ENCODE measurements at regions not wholly inside any gene's neighbourhood (a gene's known extent, or its start where the extent isn't known, plus 50 kb on each side); places are given as distances from the start of the nearest gene placed in this dataset.

DNA sequence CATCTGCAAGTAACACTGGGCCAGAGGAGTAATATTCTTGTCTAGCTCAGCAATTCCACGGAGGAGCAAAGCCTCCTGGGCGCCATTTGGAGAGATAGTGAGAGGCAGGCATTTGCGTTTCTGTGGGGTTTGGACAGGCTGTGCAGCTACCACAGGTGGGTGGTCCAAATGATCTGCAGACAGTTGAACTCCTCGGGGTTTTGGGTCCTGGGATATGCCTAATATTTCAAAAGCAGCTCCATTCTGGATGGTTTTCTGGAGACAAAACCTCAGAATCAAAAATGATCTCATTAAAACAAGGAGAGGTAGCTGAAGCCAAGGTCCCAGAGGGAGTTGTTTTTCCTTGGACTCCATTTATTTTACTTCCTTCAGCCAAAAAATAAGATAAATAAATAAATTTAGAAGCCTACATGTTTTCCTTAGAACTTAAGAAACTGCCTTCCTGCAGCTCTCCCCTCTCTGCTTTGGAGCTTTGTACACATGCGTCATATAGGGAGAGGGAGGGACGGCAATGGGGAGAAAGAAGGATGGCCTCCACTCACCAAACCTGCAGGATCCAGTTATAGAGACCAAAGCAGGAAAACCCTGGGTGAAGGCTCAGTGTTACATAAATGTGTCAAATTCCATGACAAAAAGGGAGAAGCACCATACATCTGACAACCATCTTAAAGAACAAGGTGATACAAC is 227.3 kb upstream of the DAAM1 start:
- peaks cover 1% of the 10 kb centered on the region for H3K36me3 Mint-ChIP-seq

DNA sequence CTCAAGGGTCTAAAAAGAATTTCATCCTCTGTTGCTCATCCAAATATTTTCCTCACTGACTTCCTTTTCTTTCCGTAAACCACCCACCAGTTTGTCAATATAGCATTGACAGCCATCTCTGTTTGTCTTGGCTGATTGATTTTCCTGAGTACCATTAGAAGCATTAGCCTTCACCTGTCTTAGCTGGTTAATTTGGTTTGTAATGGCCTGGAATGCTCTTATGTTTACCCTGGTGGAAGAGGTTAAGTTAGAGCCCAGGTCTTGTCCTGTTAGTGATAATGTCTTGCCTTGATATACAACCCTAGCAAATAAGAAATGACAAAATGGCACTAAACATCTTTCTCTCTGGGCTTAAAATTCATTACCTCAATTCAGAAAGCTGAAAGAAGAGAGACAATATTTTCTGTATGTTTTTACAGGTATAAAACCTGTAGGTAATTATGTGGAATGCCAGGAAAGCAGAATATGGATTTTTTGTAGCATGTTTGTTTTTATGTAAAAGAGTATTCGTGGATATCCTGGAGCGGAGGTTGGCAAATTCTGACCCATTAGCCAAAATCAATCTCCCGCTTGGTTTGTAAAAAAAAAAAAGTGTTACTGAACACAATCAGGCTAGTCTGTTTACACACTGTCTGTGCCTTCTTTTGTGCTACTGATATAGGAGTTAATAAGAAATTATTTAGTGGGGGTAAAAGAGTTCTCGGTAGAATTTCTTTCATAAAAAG is 224.4 kb upstream of the DAAM1 start:
- Mint-ChIP-seq H3K4me1 (no peaks in the 10 kb centered on the region), H3K27me3 (no peaks in the 10 kb centered on the region), H3K27ac (no peak overlapping the region), H3K4me3 (no peak overlapping the region), H3K36me3 (no peaks in the 10 kb centered on the region), H3K9me3 (no peaks in the 10 kb centered on the region)

More for the DNA sequence above, 227.3 kb upstream of the DAAM1 start:
- peaks cover 4% of the 10 kb centered on the region for H3K4me1 Mint-ChIP-seq
- H3K27me3 Mint-ChIP-seq = no peaks in the 10 kb centered on the region
- no peak overlapping the region for H3K4me3 Mint-ChIP-seq
- H3K9me3 Mint-ChIP-seq = peaks cover 5% of the 10 kb centered on the region
- no peak overlapping the region for H3K27ac Mint-ChIP-seq

DNA sequence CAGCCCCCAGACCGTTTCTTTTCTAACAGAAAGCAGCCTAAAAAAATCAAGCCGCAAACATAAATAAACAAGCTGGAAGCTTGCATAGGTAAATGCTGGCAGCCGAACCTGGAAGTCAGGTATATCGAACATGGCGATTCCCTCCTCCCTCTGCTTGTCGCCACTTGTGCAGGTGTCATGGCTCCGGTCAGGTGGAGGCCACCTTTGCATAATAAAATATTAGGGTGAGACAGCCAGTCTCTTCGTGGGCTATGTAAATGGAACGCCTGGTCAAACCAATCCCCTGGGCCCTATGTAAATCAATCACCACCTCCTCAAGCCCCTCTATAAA is 223.9 kb upstream of the DAAM1 start:
- no peaks in the 10 kb centered on the region for H3K36me3 Mint-ChIP-seq
- no peaks in the 10 kb centered on the region for H3K27me3 Mint-ChIP-seq
- no peak overlapping the region for H3K27ac Mint-ChIP-seq
- no peak overlapping the region for H3K4me3 Mint-ChIP-seq
- no peaks in the 10 kb centered on the region for H3K9me3 Mint-ChIP-seq
- H3K4me1 Mint-ChIP-seq = no peaks in the 10 kb centered on the region

- Mint-ChIP-seq H3K36me3 (no peaks in the 10 kb centered on the region), H3K27ac (no peak overlapping the region), H3K27me3 (no peaks in the 10 kb centered on the region), H3K9me3 (no peaks in the 10 kb centered on the region), H3K4me3 (no peak overlapping the region), H3K4me1 (no peaks in the 10 kb centered on the region)
Measured at GRCh38 chr14:58965601-58966000, 222.9 kb upstream of the DAAM1 start.

DNA sequence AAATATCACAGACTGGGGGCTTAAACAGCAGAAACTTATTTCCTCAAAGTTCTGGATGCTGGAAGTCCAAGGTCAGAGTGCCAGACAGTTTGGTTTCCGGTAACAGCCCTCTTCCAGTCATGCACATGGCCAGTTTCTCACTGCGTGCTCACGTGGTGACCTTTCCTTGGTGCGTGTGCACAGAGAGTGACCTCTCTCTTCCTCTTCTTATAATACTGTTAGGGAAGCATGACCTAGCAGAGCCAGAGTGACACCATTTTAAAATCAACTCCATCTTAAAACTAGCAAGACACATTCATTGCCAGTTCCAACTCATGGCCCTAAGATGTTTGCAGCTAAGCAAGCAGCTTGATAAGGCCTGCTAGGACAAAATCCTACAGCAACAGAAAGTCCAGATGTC is 221.5 kb upstream of the DAAM1 start:
- Mint-ChIP-seq H3K27ac (no peak overlapping the region), H3K27me3 (no peaks in the 10 kb centered on the region), H3K4me3 (no peak overlapping the region), H3K9me3 (no peaks in the 10 kb centered on the region), H3K36me3 (no peaks in the 10 kb centered on the region), H3K4me1 (no peaks in the 10 kb centered on the region)

DNA sequence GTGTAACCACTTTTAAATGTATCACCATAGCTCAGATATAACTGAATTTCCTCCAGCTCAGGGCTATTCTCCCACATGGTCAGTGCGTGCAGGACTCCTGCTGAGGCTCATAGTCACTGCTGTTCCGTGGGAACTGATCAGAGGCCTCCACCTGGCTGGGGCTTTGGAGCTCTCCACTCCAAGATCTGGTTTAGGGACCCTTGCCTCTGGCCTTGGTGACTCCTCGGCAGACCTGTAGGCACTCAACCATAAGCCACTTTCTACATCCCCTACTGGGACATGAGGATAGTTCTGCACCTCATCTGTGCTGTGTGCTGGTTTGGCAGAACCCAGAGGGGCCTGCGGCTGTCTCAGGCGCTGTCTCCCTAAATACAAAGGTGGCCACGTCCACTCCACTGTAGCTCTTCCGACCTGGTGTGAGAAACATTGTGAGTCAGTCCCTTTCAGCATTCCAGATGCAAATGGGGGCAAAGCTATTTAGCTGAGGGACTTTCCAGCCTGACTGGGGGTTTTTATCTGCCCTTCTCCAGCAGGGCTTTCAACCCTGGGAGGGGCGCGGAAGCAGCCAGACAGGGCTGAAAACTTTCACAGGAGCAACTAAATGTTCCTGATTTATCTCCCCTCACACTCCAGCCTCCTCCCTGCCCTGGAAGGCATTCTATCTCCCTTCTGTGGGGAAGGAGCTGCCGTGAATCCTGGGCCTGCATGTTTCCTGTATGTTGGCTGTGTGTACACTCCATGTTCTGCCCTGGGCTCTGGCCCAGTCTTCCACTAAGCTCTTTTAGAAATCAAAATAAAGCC is 218.3 kb upstream of the DAAM1 start:
- H3K27me3 Mint-ChIP-seq = no peaks in the 10 kb centered on the region
- H3K4me1 Mint-ChIP-seq = no peaks in the 10 kb centered on the region
- no peak overlapping the region for H3K4me3 Mint-ChIP-seq
- no peaks in the 10 kb centered on the region for H3K36me3 Mint-ChIP-seq
- no peaks in the 10 kb centered on the region for H3K9me3 Mint-ChIP-seq
- H3K27ac Mint-ChIP-seq = no peak overlapping the region

- no peaks in the 10 kb centered on the region for H3K27me3 Mint-ChIP-seq
- H3K27ac Mint-ChIP-seq = no peak overlapping the region
- no peaks in the 10 kb centered on the region for H3K9me3 Mint-ChIP-seq
- no peak overlapping the region for H3K4me3 Mint-ChIP-seq
- no peaks in the 10 kb centered on the region for H3K4me1 Mint-ChIP-seq
- H3K36me3 Mint-ChIP-seq = no peaks in the 10 kb centered on the region
Measured at GRCh38 chr14:58972233-58973017, 216.0 kb upstream of the DAAM1 start.

- no peaks in the 10 kb centered on the region for H3K4me1 Mint-ChIP-seq
- H3K27me3 Mint-ChIP-seq = no peaks in the 10 kb centered on the region
- H3K27ac Mint-ChIP-seq = no peak overlapping the region
- H3K36me3 Mint-ChIP-seq = no peaks in the 10 kb centered on the region
- H3K4me3 Mint-ChIP-seq = no peak overlapping the region
- H3K9me3 Mint-ChIP-seq = no peaks in the 10 kb centered on the region
Measured at GRCh38 chr14:58977366-58977765, 211.1 kb upstream of the DAAM1 start.

GRCh38 chr14:58978343-58978742 is 210.1 kb upstream of the DAAM1 start:
- Mint-ChIP-seq H3K27ac (no peak overlapping the region), H3K27me3 (no peaks in the 10 kb centered on the region), H3K4me3 (no peak overlapping the region), H3K9me3 (no peaks in the 10 kb centered on the region), H3K4me1 (no peaks in the 10 kb centered on the region), H3K36me3 (no peaks in the 10 kb centered on the region)

DNA sequence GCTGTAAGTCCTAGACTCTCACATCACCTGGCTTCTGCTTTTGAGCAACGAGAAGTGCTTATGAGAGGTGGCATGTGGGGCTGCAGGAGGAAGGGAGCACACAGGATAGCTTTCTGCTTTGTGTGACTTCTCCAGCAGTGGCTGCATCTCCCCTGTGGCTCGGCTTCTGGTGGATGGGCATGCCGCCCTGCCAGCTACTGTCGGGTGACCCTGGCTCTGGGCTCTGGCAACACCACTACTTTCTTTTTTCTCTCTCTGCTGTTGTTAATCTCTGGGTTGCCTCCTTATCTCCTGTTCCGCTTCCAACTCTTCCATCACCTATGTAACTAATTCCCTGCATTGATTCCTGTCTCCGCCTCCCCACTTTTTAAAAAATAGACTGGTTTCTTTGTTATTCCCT is 209.1 kb upstream of the DAAM1 start:
- Mint-ChIP-seq H3K4me3 (no peak overlapping the region), H3K36me3 (no peaks in the 10 kb centered on the region), H3K27ac (no peak overlapping the region), H3K27me3 (no peaks in the 10 kb centered on the region), H3K9me3 (no peaks in the 10 kb centered on the region), H3K4me1 (no peaks in the 10 kb centered on the region)

GRCh38 chr14:58981840-58982239 is 206.6 kb upstream of the DAAM1 start:
- Mint-ChIP-seq H3K27ac (no peak overlapping the region), H3K4me3 (no peak overlapping the region), H3K4me1 (no peaks in the 10 kb centered on the region), H3K27me3 (no peaks in the 10 kb centered on the region), H3K36me3 (no peaks in the 10 kb centered on the region), H3K9me3 (no peaks in the 10 kb centered on the region)

GRCh38 chr14:58985786-58986185 is 202.7 kb upstream of the DAAM1 start:
- no peaks in the 10 kb centered on the region for H3K4me1 Mint-ChIP-seq
- no peaks in the 10 kb centered on the region for H3K9me3 Mint-ChIP-seq
- no peaks in the 10 kb centered on the region for H3K27me3 Mint-ChIP-seq
- no peaks in the 10 kb centered on the region for H3K36me3 Mint-ChIP-seq
- no peak overlapping the region for H3K27ac Mint-ChIP-seq
- H3K4me3 Mint-ChIP-seq = no peak overlapping the region

GRCh38 chr14:58987591-58987990 is 200.9 kb upstream of the DAAM1 start:
- no peak overlapping the region for H3K27ac Mint-ChIP-seq
- H3K9me3 Mint-ChIP-seq = no peaks in the 10 kb centered on the region
- H3K4me3 Mint-ChIP-seq = no peak overlapping the region
- H3K4me1 Mint-ChIP-seq = no peaks in the 10 kb centered on the region
- H3K27me3 Mint-ChIP-seq = no peaks in the 10 kb centered on the region
- no peaks in the 10 kb centered on the region for H3K36me3 Mint-ChIP-seq

- H3K27ac Mint-ChIP-seq = no peak overlapping the region
- H3K27me3 Mint-ChIP-seq = no peaks in the 10 kb centered on the region
- peaks cover 18% of the 10 kb centered on the region for H3K9me3 Mint-ChIP-seq
- no peaks in the 10 kb centered on the region for H3K4me1 Mint-ChIP-seq
- no peaks in the 10 kb centered on the region for H3K36me3 Mint-ChIP-seq
- H3K4me3 Mint-ChIP-seq = no peak overlapping the region
Measured at GRCh38 chr14:58992935-58993334, 195.5 kb upstream of the DAAM1 start.

GRCh38 chr14:58994130-58994529 is 194.3 kb upstream of the DAAM1 start:
- Mint-ChIP-seq H3K4me3 (no peak overlapping the region), H3K27me3 (no peaks in the 10 kb centered on the region), H3K9me3 (peaks cover 18% of the 10 kb centered on the region), H3K36me3 (no peaks in the 10 kb centered on the region), H3K27ac (no peak overlapping the region), H3K4me1 (no peaks in the 10 kb centered on the region)

Measured in activated naive CD4-positive, alpha-beta T cell treated with anti-CD3 and anti-CD28 coated beads, Interleukin-2, amount 50 U/mL, for 24 hours (primary cell).